Fibroblast of lung (primary cell): ENCODE measurements at regions not wholly inside any gene's neighbourhood (a gene's known extent, or its start where the extent isn't known, plus 50 kb on each side); places are given as distances from the start of the nearest gene placed in this dataset.

Experiments
- CTCF ChIP-seq, 2 donors: IDR thresholded peaks in 1 of 2; conservative IDR thresholded peaks in 1 of 2; 1 replicate in 1 of 2; 2 replicates in 1 of 2; pipeline ENCODE4 v1.5.1; 2011 to 2012; ENCODE audit warnings: low read length in 2 of 2, control low read depth in 1 of 2, inconsistent platforms in 1 of 2, low read depth in 1 of 2, mild to moderate bottlenecking in 1 of 2
- EZH2 ChIP-seq: IDR thresholded peaks from 2 replicates; pipeline ENCODE4 v1.5.1; 2012; ENCODE audit warnings: low read length, control low read depth, mild to moderate bottlenecking; ENCODE audit errors: missing control alignments

- no peak for TF ChIP-seq CTCF (conservative IDR thresholded peaks at IDR 0.05 in 1 of 2, IDR thresholded peaks at IDR 0.05 in 1 of 2; ENCODE audit: low read depth in 1 of 2, low read length in 2 of 2)
- TF ChIP-seq EZH2 = no peak
These were observed 265.4 kb upstream of the SLC7A11 start for GRCh38 chr4:138507522-138507921.
